OCI-LY3 (cell line): ENCODE measurements at regions not wholly inside any gene's neighbourhood (a gene's known extent, or its start where the extent isn't known, plus 50 kb on each side); places are given as distances from the start of the nearest gene placed in this dataset.

Experiments used
- H2AFZ ChIP-seq: fragments of 200-600, 300-600 bp; shearing (Covaris generic); 2 replicates; pipeline ENCODE4 v1.6.0; 2014; ENCODE audit warnings: antibody characterized with exemption, low read depth, low read length
- H3K27ac ChIP-seq: fragments of 200-600, 300-600 bp; sonication (generic); 2 replicates; pipeline ENCODE4 v1.5.1; 2014; ENCODE audit warnings: mild to moderate bottlenecking, low read length, moderate library complexity, mixed read lengths
- H3K27me3 ChIP-seq: fragments of 200-600, 300-600 bp; sonication (generic); 2 replicates; pipeline ENCODE4 v1.6.1; 2014; ENCODE audit warnings: low read depth, low read length, mixed read lengths
- H3K36me3 ChIP-seq: fragments of 200-600, 300-600 bp; sonication (generic); replicated peaks from 2 replicates; pipeline ENCODE3; 2014; ENCODE audit warnings: low read depth, low read length, mixed read lengths
- H3K4me1 ChIP-seq: fragments of 300-600, 200-600 bp; sonication (generic); 2 replicates; pipeline ENCODE4 v1.6.1; 2014; ENCODE audit warnings: low read length, mixed read lengths
- H3K4me2 ChIP-seq: fragments of 200-600, 300-600 bp; sonication (generic); 2 replicates; pipeline ENCODE4 v1.6.1; 2014; ENCODE audit warnings: low read length, mixed read lengths
- H3K4me3 ChIP-seq: fragments of 300-600, 200-600 bp; sonication (generic); 2 replicates; pipeline ENCODE4 v1.5.1; 2014; ENCODE audit warnings: antibody characterized with exemption, mild to moderate bottlenecking, low read length, moderate library complexity
- H3K79me2 ChIP-seq: fragments of 300-600, 200-600 bp; shearing (Covaris generic); 2 replicates; pipeline ENCODE4 v1.6.1; 2014; ENCODE audit warnings: mild to moderate bottlenecking, low read length, mixed read lengths
- H3K9ac ChIP-seq: fragments of 300-600, 200-600 bp; shearing (Covaris generic); 2 replicates; pipeline ENCODE4 v1.6.0; 2014; ENCODE audit warnings: mild to moderate bottlenecking, low read length, moderate library complexity
- H3K9me3 ChIP-seq: fragments of 200-600, 300-600 bp; shearing (Covaris generic); 2 replicates; pipeline ENCODE4 v1.6.1; 2014; ENCODE audit warnings: low read length, mixed read lengths; ENCODE audit not compliant: insufficient read depth
- H4K20me1 ChIP-seq: fragments of 200-600, 300-600 bp; sonication (generic); 2 replicates; pipeline ENCODE4 v1.6.1; 2016; ENCODE audit warnings: low read length, mixed read lengths; ENCODE audit not compliant: insufficient read depth
- EZH2phosphoT487 ChIP-seq: fragments of 200-600 bp; shearing (Covaris generic); IDR thresholded peaks from 2 replicates; pipeline ENCODE4 v1.6.1; 2018; ENCODE audit warnings: antibody characterized with exemption, mixed run types, low read depth
- TF ChIP-seq, protein P1 (sequence below): fragments of 200-600, 300-600 bp; sonication (generic); IDR thresholded peaks from 2 replicates; pipeline ENCODE4 v1.5.1; 2014; ENCODE audit warnings: antibody characterized with exemption, low read length, low read depth

DNA sequence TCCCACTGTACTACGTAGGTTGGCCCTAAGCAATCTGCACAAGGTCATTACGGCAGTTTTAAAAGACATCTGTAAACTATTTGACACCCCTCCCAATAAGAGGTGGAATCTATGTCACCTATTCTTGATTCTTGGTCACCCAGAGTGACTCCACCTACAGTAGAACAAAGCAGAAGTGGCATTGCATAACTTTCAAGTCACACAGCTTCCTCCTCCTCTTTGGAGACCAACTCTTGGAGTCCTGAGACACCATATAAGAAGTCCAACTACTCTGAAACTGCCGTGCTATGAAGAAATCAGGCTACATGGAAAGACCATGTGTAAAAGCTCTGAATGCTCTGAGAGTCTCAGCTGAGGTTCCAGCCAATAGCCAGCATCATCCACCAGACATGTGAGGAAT is 253.5 kb upstream of the CDH20 start:
- no peaks in the 10 kb centered on the region for H3K36me3 ChIP-seq
- H3K4me2 ChIP-seq: no peak overlapping the region
- no peaks in the 10 kb centered on the region for H3K27me3 ChIP-seq
- no peaks in the 10 kb centered on the region for H3K9me3 ChIP-seq
- H3K4me1 ChIP-seq: no peaks in the 10 kb centered on the region
- no peaks in the 10 kb centered on the region for H4K20me1 ChIP-seq
- no peak overlapping the region for H3K27ac ChIP-seq
- TF ChIP-seq EZH2phosphoT487: no peak
- TF ChIP-seq, protein P1, sequence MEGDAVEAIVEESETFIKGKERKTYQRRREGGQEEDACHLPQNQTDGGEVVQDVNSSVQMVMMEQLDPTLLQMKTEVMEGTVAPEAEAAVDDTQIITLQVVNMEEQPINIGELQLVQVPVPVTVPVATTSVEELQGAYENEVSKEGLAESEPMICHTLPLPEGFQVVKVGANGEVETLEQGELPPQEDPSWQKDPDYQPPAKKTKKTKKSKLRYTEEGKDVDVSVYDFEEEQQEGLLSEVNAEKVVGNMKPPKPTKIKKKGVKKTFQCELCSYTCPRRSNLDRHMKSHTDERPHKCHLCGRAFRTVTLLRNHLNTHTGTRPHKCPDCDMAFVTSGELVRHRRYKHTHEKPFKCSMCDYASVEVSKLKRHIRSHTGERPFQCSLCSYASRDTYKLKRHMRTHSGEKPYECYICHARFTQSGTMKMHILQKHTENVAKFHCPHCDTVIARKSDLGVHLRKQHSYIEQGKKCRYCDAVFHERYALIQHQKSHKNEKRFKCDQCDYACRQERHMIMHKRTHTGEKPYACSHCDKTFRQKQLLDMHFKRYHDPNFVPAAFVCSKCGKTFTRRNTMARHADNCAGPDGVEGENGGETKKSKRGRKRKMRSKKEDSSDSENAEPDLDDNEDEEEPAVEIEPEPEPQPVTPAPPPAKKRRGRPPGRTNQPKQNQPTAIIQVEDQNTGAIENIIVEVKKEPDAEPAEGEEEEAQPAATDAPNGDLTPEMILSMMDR: no peak
- H3K9ac ChIP-seq: no peak overlapping the region
- H3K4me3 ChIP-seq: no peak overlapping the region
- no peak overlapping the region for H2AFZ ChIP-seq
- H3K79me2 ChIP-seq: no peaks in the 10 kb centered on the region

DNA sequence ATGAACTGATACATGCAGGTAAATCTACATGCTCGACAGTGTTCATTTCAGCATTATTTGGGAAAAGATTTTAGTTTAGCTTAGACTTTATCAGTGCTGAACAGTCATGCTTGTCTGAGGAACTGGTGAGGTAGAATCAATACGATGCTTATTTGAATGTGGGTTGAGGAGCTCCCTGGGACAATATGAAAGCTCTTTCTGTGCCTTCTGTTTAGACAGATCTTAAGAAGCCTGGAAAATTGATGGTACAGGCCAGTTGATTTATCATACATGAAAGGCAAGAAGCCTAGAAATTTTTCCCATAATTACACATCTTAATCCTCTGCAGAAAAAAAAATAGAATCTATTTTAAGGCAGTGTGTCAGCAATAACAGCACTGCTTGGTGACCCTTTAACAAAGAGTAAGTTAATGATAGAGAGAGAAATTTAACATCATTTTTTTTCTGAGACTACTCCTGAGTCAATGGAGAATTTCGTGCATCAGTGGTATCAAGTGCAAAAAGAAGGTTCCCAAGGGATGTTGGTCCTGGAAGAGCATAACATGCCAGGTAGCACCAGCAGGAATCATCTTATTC is 252.2 kb upstream of the CDH20 start:
- Histone ChIP-seq H3K27me3 (no peaks in the 10 kb centered on the region), H3K4me2 (no peak overlapping the region), H3K4me3 (no peak overlapping the region), H3K4me1 (no peaks in the 10 kb centered on the region), H4K20me1 (no peaks in the 10 kb centered on the region), H3K9ac (no peak overlapping the region), H2AFZ (no peak overlapping the region), H3K36me3 (no peaks in the 10 kb centered on the region), H3K27ac (no peak overlapping the region), H3K9me3 (no peaks in the 10 kb centered on the region), H3K79me2 (no peaks in the 10 kb centered on the region)
- no peak for TF ChIP-seq EZH2phosphoT487

DNA sequence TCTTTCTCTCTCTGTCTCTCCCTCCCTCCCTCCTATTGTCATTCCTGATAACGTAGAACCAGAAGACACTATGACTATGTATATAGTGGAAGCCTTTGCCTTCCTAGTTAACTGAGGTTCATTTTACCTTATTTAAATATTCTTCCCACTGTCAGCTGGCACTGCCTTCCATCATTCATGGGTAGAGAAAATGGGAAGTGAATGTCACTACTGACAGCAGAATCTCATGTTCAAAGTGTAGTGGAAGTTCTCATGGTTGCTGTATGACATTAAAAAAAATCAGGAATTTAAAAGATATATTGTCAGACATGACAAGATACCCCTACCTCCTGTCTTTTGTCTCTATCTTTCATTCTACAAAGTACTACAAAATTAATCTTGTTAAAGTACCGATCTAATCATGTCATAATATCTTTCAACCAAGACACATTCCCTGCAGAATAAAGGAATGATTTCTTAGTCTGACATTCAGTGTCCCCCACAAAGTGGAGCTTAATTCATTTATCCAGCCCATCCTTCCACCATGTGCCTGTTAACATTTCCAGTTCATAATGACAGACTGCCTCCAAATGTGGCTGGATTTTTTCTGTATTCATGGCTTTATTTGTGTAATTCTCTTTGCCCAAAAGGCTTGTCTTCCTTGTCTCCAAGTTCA is 250.1 kb upstream of the CDH20 start:
- H3K27ac ChIP-seq: no peak overlapping the region
- H3K9me3 ChIP-seq: no peaks in the 10 kb centered on the region
- H4K20me1 ChIP-seq: no peaks in the 10 kb centered on the region
- no peaks in the 10 kb centered on the region for H3K4me1 ChIP-seq
- H3K4me2 ChIP-seq: no peak overlapping the region
- no peak overlapping the region for H3K9ac ChIP-seq
- H3K79me2 ChIP-seq: no peaks in the 10 kb centered on the region
- H2AFZ ChIP-seq: no peak overlapping the region
- H3K27me3 ChIP-seq: no peaks in the 10 kb centered on the region
- no peak for TF ChIP-seq EZH2phosphoT487
- H3K4me3 ChIP-seq: no peak overlapping the region
- no peaks in the 10 kb centered on the region for H3K36me3 ChIP-seq

DNA sequence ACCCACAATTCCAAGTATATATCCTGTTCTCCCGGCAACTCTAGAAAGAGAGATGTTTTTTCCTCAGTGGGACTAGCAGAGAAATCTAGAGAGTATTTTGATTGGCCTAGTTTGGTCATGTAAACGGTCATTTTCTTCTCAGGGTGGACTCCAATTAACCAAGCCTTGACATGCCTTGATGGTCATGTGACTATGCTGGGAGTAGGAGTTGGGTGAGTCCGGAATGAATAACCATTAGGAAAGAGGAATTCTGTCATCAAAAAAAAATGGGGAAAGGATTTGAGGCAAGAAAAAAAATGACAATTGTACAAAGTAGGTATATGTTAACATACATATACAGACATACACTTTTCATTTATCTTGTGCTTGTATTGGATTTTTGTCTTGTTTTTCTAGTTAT is 248.2 kb upstream of the CDH20 start:
- Histone ChIP-seq H3K79me2 (no peaks in the 10 kb centered on the region), H3K4me1 (no peaks in the 10 kb centered on the region)

DNA sequence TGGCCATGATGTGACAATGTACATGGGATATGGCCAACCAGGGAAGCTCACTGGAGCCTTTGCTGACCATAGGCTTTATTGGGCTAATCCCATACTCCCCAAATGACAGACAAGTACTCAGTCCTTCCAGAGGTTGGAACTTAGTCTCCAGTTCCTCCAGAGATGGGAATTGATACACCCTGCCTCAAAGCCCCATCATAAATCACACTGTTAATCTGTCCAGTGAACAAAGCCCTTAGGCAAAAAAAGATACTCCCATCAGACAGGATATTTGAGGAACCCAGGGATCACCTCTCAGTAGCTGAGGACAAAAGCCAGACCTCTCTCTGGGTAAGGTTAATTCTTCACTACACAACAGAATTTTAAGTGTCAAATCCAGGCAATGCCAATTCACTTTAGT is 247.5 kb upstream of the CDH20 start:
- no peak for TF ChIP-seq EZH2phosphoT487
- TF ChIP-seq, protein P1: no peak
- no peak overlapping the region for H3K4me2 ChIP-seq
- no peaks in the 10 kb centered on the region for H4K20me1 ChIP-seq
- no peaks in the 10 kb centered on the region for H3K36me3 ChIP-seq
- no peaks in the 10 kb centered on the region for H3K79me2 ChIP-seq
- no peak overlapping the region for H3K9ac ChIP-seq
- H3K4me1 ChIP-seq: no peaks in the 10 kb centered on the region
- H3K27me3 ChIP-seq: no peaks in the 10 kb centered on the region
- no peak overlapping the region for H3K27ac ChIP-seq
- H3K9me3 ChIP-seq: no peaks in the 10 kb centered on the region
- no peak overlapping the region for H3K4me3 ChIP-seq
- H2AFZ ChIP-seq: no peak overlapping the region

More for the DNA sequence above, 248.2 kb upstream of the CDH20 start:
- no peak overlapping the region for H3K4me3 ChIP-seq
- H3K4me2 ChIP-seq: no peak overlapping the region
- no peaks in the 10 kb centered on the region for H3K36me3 ChIP-seq
- H3K27ac ChIP-seq: no peak overlapping the region
- TF ChIP-seq, protein P1: no peak
- no peak for TF ChIP-seq EZH2phosphoT487
- H4K20me1 ChIP-seq: no peaks in the 10 kb centered on the region
- no peak overlapping the region for H3K9ac ChIP-seq
- H3K27me3 ChIP-seq: no peaks in the 10 kb centered on the region
- H3K9me3 ChIP-seq: no peaks in the 10 kb centered on the region
- no peak overlapping the region for H2AFZ ChIP-seq
